ENCODE measurements at regions not wholly inside any gene's neighbourhood (a gene's known extent, or its start where the extent isn't known, plus 50 kb on each side); places are given as distances from the start of the nearest gene placed in this dataset.

GRCh38 chr3:59318881-59319280, 269.1 kb upstream of the CFAP20DC start:
- WGBS, 2 donors = 55 to 67% methylated on average over 1 of the region's 1 CpG
- no peak for DNase-seq (ENCODE audit: low spot score in 2 of 2)
- intact Hi-C loops (cut with DNase I; ENCODE audit: low total_unique reads) = no loop called here
- H3K4me3 ChIP-seq (ENCODE audit: low read depth, poor library complexity, severe bottlenecking) = no peak overlapping the region
- TF ChIP-seq POLR2A (IDR thresholded peaks at IDR 0.05) (no peak), CTCF (IDR thresholded peaks at IDR 0.05) (no peak)

GRCh38 chr3:59317386-59317785, 267.6 kb upstream of the CFAP20DC start:
- TF ChIP-seq POLR2A (IDR thresholded peaks at IDR 0.05) = no peak
- no peak for DNase-seq (ENCODE audit: low spot score in 2 of 2)
- no peak overlapping the region for H3K4me3 ChIP-seq (ENCODE audit: low read depth, poor library complexity, severe bottlenecking)
- 57 to 64% methylated on average over 6 of the region's 6 CpGs for WGBS, 2 donors
- intact Hi-C loops (cut with DNase I; ENCODE audit: low total_unique reads) = no loop called here

- DNase-seq (ENCODE audit: low spot score in 2 of 2) = no peak
- H3K4me3 ChIP-seq (ENCODE audit: low read depth, poor library complexity, severe bottlenecking) = no peak overlapping the region
- intact Hi-C loops (cut with DNase I; ENCODE audit: low total_unique reads) = no loop called here
- TF ChIP-seq CTCF (IDR thresholded peaks at IDR 0.05) (no peak), POLR2A (IDR thresholded peaks at IDR 0.05) (no peak)
- 59 to 73% methylated on average over 3 of the region's 3 CpGs for WGBS, 2 donors
Measured at GRCh38 chr3:59316688-59317275, 267.0 kb upstream of the CFAP20DC start.

- intact Hi-C loops (cut with DNase I; ENCODE audit: low total_unique reads) = no loop called here
- TF ChIP-seq POLR2A (IDR thresholded peaks at IDR 0.05) = no peak
- TF ChIP-seq CTCF (IDR thresholded peaks at IDR 0.05) = no peak
- no peak for DNase-seq (ENCODE audit: low spot score in 2 of 2)
- 49 to 62% methylated on average over 2 of the region's 2 CpGs for WGBS, 2 donors
- no peak overlapping the region for H3K4me3 ChIP-seq (ENCODE audit: low read depth, poor library complexity, severe bottlenecking)
Measured at GRCh38 chr3:59313365-59313764, 263.5 kb upstream of the CFAP20DC start.

- intact Hi-C loops (cut with DNase I; ENCODE audit: low total_unique reads) = no loop called here
- no peak overlapping the region for H3K4me3 ChIP-seq (ENCODE audit: low read depth, poor library complexity, severe bottlenecking)
- 51 to 59% methylated on average over 3 of the region's 3 CpGs for WGBS, 2 donors
- TF ChIP-seq CTCF (IDR thresholded peaks at IDR 0.05) (no peak), POLR2A (IDR thresholded peaks at IDR 0.05) (no peak)
- no peak for DNase-seq (ENCODE audit: low spot score in 2 of 2)
Measured at GRCh38 chr3:59311231-59311630, 261.4 kb upstream of the CFAP20DC start.

GRCh38 chr3:59310736-59311135, 260.9 kb upstream of the CFAP20DC start:
- TF ChIP-seq POLR2A (IDR thresholded peaks at IDR 0.05) (no peak), CTCF (IDR thresholded peaks at IDR 0.05) (no peak)
- no peak overlapping the region for H3K4me3 ChIP-seq (ENCODE audit: low read depth, poor library complexity, severe bottlenecking)
- intact Hi-C loops (cut with DNase I; ENCODE audit: low total_unique reads) = no loop called here
- WGBS, 2 donors = 59 to 71% methylated on average over 2 of the region's 2 CpGs
- no peak for DNase-seq (ENCODE audit: low spot score in 2 of 2)

Measured in lower leg skin (tissue), 4 donors.